ENCODE measurements at regions not wholly inside any gene's neighbourhood (a gene's known extent, or its start where the extent isn't known, plus 50 kb on each side); places are given as distances from the start of the nearest gene placed in this dataset.

GRCh38 chr10:30115626-30115940, 56.2 kb upstream of the JCAD start:
- DNase-seq = no peak

- DNase-seq = no peak
These were observed 55.7 kb upstream of the JCAD start for GRCh38 chr10:30114881-30115625.

DNA sequence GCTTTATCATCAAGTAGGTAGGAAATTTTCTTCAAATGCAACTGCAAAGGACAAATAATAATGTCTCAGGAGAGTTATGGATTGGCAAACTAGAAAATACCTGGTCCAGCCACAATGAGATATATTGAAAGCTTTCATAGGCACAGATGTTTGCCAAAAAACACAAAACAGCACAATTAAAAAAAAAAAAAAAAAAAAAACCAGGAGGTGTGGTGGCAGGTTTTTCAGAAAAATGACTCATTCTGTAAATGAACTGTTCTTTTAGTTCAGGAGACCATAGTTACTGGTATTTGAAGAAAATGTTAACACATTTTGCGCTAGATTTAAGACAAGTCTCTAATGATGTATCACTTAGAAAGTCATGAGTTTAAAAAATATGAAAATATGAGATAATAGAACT, 55.0 kb upstream of the JCAD start:
- no peak for DNase-seq

DNA sequence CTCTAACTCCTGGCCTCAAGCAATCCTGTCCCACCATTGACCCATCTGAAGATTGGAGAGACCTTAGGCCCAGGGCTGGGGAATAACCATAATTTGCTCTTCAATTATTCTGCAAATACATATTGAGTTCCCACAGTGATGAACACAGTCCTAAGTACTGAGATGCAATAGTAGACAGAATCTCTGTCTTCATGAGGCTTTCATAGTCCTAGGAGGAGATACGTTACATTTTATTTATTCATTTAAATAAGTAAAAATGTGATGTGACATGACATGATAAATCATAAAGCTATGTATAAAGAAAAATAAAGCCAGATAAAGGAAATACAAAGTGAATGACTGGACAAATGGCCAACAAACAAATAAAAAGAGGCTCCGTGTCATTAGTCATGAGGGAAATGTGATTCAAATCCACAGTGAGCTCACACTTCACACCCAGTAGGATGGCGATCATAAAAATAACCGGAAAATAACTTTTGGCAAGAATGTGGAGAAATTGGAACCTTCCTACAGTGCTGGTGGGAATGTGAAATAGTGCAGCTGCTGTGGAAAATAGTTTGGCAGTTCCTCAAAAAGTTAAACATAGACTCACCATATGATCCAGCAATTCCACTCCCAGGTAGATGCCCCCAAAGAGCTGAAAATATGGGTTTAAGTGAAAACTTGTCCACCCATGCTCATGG, 52.1 kb upstream of the JCAD start:
- no peak for DNase-seq

Measured in KG1 (cell line).